GM21367 (cell line): ENCODE measurements at regions not wholly inside any gene's neighbourhood (a gene's known extent, or its start where the extent isn't known, plus 50 kb on each side); places are given as distances from the start of the nearest gene placed in this dataset.

Experiments
- ATAC-seq: cut with Tn5 transposase; IDR thresholded peaks from one replicate; pipeline ENCODE4 v1.9.1; 2021; ENCODE audit not compliant: unreplicated experiment

- ATAC-seq: no peak
Observed at GRCh38 chr2:235165136-235165535, 213.3 kb downstream of the SH3BP4 start.

GRCh38 chr2:235165631-235166030, 213.8 kb downstream of the SH3BP4 start:
- no peak for ATAC-seq

- no peak for ATAC-seq
Observed at GRCh38 chr2:235168174-235168979, 216.6 kb downstream of the SH3BP4 start.

GRCh38 chr2:235170016-235170415, 218.2 kb downstream of the SH3BP4 start:
- no peak for ATAC-seq

GRCh38 chr2:235170536-235171521, 219.0 kb downstream of the SH3BP4 start:
- ATAC-seq: no peak

GRCh38 chr2:235171550-235172031, 219.8 kb downstream of the SH3BP4 start:
- ATAC-seq: no peak

- no peak for ATAC-seq
Observed at GRCh38 chr2:235180642-235181041, 228.8 kb downstream of the SH3BP4 start.

- no peak for ATAC-seq
Observed at GRCh38 chr2:235183786-235184185, 232.0 kb downstream of the SH3BP4 start.

- ATAC-seq: no peak
Observed at GRCh38 chr2:235187806-235188205, 236.0 kb downstream of the SH3BP4 start.

GRCh38 chr2:235191486-235191885, 239.7 kb downstream of the SH3BP4 start:
- no peak for ATAC-seq

- ATAC-seq: no peak
Observed at GRCh38 chr2:235191978-235192377, 240.2 kb downstream of the SH3BP4 start.

- no peak for ATAC-seq
Observed at GRCh38 chr2:235194351-235194750, 242.5 kb downstream of the SH3BP4 start.

GRCh38 chr2:235194836-235195235, 243.0 kb downstream of the SH3BP4 start:
- ATAC-seq: no peak

GRCh38 chr2:235195921-235196320, 244.1 kb downstream of the SH3BP4 start:
- ATAC-seq: no peak

GRCh38 chr2:235199128-235199527, 247.3 kb downstream of the SH3BP4 start:
- ATAC-seq: no peak

- no peak for ATAC-seq
Observed at GRCh38 chr2:235200216-235200615, 248.4 kb downstream of the SH3BP4 start.

GRCh38 chr2:235201756-235202155, 249.9 kb downstream of the SH3BP4 start:
- no peak for ATAC-seq

- no peak for ATAC-seq
Observed at GRCh38 chr2:235204948-235205347, 253.1 kb downstream of the SH3BP4 start.

GRCh38 chr2:235206399-235206798, 254.6 kb downstream of the SH3BP4 start:
- no peak for ATAC-seq

GRCh38 chr2:235206980-235207579, 255.3 kb downstream of the SH3BP4 start:
- ATAC-seq: no peak

GRCh38 chr2:235211056-235211455, 259.2 kb downstream of the SH3BP4 start:
- no peak for ATAC-seq
